Skin of body (tissue), 1 donor: ENCODE measurements at regions not wholly inside any gene's neighbourhood (a gene's known extent, or its start where the extent isn't known, plus 50 kb on each side); places are given as distances from the start of the nearest gene placed in this dataset.
A peak's percentile ranks its signal among the peaks of the same experiment; 100 is the strongest.

Source experiments
- DNase-seq: peaks from one replicate; lab custom pipeline; 2025; lab: John Stamatoyannopoulos, UW

GRCh38 chr14:22304326-22304725, 284.7 kb downstream of the DAD1 start:
- no peak for DNase-seq

DNA sequence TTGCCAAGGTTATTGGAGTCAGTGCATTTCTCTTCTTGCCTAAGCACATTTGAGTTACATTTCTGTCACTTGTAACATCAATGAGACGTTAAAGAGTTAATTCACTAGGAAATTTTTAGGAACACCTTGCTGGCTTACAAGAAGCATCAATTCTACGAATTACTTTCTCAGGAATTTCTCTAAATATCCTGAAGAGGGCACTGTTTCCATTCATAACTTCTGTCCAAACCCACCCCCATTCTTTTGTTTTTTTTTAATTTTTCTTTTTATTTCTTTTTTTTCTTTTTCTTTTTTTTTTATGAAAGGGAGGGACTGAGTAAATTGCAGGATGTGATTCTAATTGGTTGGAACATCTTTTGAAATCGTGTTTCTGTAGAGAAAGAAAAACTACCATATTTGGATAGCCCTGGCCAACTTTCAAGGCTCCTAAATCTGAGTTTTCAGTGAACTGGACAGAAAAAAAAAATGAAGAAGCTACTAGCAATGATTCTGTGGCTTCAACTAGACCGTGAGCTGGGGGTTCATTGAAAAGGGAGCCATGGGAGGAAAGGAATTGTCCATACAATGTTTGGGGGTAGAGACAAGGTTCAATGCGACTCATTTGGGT, 285.3 kb downstream of the DAD1 start:
- DNase-seq, result no peak

DNA sequence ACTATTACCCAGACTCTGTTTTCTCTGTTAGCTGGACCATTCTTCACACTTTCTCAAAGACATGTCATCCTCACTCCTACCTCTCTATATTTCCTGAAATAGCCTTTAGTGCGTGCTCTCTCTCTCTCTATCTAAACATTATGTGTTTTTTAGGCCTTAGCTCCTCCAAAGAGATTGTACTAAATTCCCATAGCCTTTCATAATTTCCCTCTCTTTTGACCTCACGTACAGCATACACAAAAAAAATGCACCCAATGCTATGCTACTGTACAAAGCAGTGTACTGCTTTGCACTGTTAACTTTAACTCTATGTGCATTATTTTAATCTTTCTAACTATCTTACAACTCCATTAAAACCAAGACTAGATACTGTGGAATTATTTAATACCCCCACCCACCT, 288.4 kb downstream of the DAD1 start:
- DNase-seq, result no peak

- no peak for DNase-seq
Measured at GRCh38 chr14:22297376-22297775, 291.6 kb downstream of the DAD1 start.

DNA sequence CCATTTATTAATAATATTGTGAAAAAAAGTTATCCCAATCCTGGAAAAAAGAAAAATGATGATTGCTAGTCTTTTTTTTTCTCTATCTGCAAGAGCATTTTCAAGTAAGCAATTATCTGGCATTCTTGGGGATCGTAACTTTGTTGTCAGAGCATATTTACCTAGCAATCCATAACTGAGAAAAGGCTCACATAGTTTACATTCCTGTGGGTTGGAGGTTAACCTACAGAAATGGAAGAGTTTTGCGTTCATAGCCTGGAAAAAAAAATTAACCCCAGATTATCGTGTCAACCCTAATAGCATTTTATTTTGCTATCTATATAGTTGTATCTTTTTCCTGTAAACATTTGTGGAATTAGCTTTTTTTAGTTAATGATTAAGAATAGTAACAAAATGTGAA, 292.3 kb downstream of the DAD1 start:
- no peak for DNase-seq

GRCh38 chr14:22296088-22296487, 292.9 kb downstream of the DAD1 start:
- no peak for DNase-seq

DNA sequence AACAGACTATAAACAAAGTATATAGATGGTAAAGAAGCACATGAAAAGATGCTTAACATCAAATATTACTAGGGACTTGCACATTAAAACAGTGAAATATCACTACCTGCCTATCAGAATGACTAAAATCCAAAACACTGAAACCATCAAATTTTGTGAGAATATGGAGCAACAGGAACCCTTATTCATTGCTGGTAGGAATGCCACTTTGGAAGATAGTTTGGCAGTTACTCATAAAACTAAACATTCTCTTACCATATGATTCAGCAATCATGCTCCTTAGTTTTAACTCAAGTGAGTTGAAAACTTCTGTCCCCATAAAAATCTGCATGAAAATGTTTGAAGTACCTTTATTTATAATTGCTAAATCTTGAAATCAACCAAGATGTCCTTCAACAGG, 297.6 kb downstream of the DAD1 start:
- no peak for DNase-seq

DNA sequence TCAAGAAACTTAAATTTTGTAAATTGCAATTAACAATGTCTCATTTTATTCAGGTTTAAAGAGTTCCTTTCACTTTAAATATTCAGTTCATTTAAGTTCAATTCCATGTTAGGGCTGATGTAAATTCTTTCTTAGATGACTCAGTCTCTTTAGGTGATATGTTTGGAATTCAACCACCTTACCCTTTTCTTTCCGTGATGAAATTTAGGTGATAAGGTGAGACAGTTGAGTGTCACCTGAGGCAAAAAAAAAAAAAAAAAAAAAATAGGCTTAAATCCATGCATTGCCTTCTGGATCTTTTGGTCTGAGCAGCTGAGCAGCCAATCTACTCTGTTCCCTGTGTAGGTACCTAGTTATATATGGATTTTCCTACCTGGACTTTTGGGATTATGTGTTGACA, 299.5 kb downstream of the DAD1 start:
- no peak for DNase-seq

DNA sequence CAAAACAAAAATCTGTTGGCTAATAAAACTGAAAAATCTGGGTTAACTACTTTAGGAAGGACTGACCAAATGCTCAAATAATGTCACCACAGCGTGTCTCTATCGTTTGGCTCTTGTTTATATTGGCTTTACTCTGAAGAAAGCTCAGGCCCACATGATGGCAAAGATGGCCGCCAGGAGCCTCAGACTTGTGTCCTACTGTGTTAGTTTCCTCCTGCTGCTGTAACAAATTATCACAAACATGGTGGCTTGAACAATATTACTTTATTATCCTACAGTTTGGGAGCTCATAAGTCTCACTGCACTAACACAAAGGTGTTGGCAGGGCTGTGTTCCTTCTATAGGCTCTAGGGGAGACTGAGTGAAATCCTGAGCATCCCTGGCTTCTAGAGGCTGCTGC, 303.0 kb downstream of the DAD1 start:
- no peak for DNase-seq

GRCh38 chr14:22282949-22283348, 306.1 kb downstream of the DAD1 start:
- no peak for DNase-seq

- no peak for DNase-seq
Measured at GRCh38 chr14:22282417-22282816, 306.6 kb downstream of the DAD1 start.

DNA sequence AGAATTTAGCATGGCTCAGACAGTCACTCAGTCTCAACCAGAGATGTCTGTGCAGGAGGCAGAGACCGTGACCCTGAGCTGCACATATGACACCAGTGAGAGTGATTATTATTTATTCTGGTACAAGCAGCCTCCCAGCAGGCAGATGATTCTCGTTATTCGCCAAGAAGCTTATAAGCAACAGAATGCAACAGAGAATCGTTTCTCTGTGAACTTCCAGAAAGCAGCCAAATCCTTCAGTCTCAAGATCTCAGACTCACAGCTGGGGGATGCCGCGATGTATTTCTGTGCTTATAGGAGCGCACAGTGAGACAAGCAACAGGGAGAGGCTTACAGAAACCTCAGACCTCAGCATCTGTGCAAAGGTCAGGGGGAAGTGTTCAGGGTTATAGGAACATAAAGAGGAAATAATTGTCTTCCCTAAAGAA, 307.6 kb downstream of the DAD1 start:
- DNase-seq, result peak; percentile 43

- no peak for DNase-seq
Measured at GRCh38 chr14:22280497-22281316, 308.3 kb downstream of the DAD1 start.

- no peak for DNase-seq
Measured at GRCh38 chr14:22276913-22277816, 311.9 kb downstream of the DAD1 start.

- no peak for DNase-seq
Measured at GRCh38 chr14:22271838-22272799, 316.9 kb downstream of the DAD1 start.

DNA sequence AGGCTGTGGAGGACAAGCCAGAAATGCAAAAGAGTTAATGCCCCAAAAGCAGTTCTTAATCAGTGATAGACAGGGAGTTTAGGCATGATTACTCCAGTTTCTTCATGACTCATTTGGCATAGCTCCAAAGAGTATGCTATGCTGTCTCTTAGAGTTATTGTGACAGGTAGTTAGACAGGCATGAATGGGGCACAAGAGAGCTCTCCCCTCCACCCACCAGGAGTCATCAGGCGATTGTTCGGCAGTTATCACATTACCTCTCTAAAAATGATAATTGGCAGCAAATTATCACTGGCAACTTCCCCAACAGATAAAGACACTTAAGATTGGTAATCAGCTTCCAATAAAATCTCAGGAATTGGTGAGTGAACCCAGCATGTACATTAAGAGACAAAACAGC, 320.1 kb downstream of the DAD1 start:
- no peak for DNase-seq

GRCh38 chr14:22266683-22267082, 322.3 kb downstream of the DAD1 start:
- no peak for DNase-seq

GRCh38 chr14:22266142-22266442, 322.9 kb downstream of the DAD1 start:
- no peak for DNase-seq

GRCh38 chr14:22265319-22266141, 323.5 kb downstream of the DAD1 start:
- DNase-seq, result no peak

GRCh38 chr14:22264759-22265158, 324.3 kb downstream of the DAD1 start:
- DNase-seq, result no peak
